ENCODE measurements at regions not wholly inside any gene's neighbourhood (a gene's known extent, or its start where the extent isn't known, plus 50 kb on each side); places are given as distances from the start of the nearest gene placed in this dataset.

DNA sequence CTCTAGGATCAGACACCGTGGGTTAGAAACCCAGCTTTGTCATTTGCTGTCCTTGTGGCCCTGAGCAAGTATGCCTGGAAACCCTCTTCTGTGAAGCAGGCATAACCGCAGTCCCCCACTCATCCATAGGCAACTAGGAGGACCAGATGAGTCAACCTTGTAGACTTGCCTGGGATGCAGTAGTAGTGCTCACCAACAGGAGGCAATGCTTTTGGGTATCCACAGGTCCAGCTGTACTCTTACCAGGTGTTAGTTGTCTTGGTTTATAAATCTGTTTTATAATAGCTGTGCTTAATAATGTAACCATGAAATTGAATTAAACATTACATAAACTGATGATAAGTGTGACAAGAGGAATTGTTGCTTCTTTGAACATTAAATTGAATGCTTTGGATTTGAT, 389.3 kb downstream of the IL20RB start:
- H3K27ac Mint-ChIP-seq, result no peak overlapping the region
- H3K4me3 Mint-ChIP-seq (ENCODE audit: low read depth), result no peak overlapping the region
- intact Hi-C loops (cut with micrococcal nuclease), result no loop called here
- H3K27me3 Mint-ChIP-seq (ENCODE audit: low read depth), result no peaks in the 10 kb centered on the region
- peaks cover 6% of the 10 kb centered on the region for H3K9me3 Mint-ChIP-seq
- no peak for DNase-seq (ENCODE audit: low spot score)
- H3K4me1 Mint-ChIP-seq (ENCODE audit: low read depth), result no peaks in the 10 kb centered on the region
- no peaks in the 10 kb centered on the region for H3K36me3 Mint-ChIP-seq (ENCODE audit: low read depth)

DNA sequence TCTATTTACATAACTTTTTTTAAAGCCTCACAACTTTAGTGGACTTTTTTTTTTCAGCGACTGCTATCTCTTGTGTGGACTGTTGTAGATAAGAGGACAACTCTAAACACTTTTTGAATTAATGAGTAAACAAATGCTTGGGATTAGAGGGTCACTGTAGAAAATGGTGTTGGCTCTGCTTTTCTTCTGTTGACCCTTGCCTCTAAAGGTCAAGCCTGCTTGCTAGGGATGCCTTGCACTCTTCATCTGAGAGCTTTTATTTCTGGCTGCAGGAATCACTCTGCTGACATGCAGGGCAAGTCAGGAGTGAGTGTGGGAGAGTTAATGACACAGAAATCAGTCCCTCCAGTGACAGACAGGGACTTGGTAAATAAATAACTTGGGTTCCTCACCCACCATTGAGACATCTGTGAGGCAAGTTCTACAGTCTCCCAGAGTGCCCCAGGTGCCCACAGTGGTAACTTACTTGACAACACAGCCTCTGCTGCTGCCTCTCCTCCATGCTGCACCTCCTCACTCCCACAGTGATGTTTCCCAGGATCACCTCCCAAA, 390.1 kb downstream of the IL20RB start:
- Mint-ChIP-seq H3K4me3 (ENCODE audit: low read depth) (no peak overlapping the region), H3K4me1 (ENCODE audit: low read depth) (no peaks in the 10 kb centered on the region), H3K36me3 (ENCODE audit: low read depth) (no peaks in the 10 kb centered on the region), H3K27ac (no peak overlapping the region), H3K27me3 (ENCODE audit: low read depth) (no peaks in the 10 kb centered on the region), H3K9me3 (peaks cover 3% of the 10 kb centered on the region)
- intact Hi-C loops (cut with micrococcal nuclease), result no loop called here
- DNase-seq (ENCODE audit: low spot score), result no peak

DNA sequence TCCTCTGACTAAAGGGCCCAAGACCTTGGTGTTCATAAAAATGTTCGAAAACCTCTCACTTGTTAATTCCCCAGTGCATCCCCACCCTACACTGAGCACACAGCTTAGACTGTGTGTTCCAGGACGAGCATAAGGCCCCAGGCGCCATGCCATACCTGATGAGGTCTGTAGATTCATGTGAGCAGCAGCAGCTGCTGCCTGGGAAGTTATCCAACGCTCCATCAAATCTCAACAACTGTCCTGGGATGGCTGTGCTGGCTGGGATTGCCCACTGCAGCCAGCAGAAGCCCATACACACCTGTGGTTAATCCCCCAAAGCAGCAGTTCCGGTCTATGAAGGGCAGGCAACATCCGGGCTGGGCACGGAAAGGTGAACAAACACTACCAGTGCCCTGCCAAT, 391.2 kb downstream of the IL20RB start:
- H3K4me1 Mint-ChIP-seq (ENCODE audit: low read depth), result no peaks in the 10 kb centered on the region
- no peak for DNase-seq (ENCODE audit: low spot score)
- H3K9me3 Mint-ChIP-seq, result peaks cover 3% of the 10 kb centered on the region
- no peak overlapping the region for H3K4me3 Mint-ChIP-seq (ENCODE audit: low read depth)
- H3K27ac Mint-ChIP-seq, result no peak overlapping the region
- intact Hi-C loops (cut with micrococcal nuclease), result no loop called here
- H3K27me3 Mint-ChIP-seq (ENCODE audit: low read depth), result no peaks in the 10 kb centered on the region
- no peaks in the 10 kb centered on the region for H3K36me3 Mint-ChIP-seq (ENCODE audit: low read depth)

DNA sequence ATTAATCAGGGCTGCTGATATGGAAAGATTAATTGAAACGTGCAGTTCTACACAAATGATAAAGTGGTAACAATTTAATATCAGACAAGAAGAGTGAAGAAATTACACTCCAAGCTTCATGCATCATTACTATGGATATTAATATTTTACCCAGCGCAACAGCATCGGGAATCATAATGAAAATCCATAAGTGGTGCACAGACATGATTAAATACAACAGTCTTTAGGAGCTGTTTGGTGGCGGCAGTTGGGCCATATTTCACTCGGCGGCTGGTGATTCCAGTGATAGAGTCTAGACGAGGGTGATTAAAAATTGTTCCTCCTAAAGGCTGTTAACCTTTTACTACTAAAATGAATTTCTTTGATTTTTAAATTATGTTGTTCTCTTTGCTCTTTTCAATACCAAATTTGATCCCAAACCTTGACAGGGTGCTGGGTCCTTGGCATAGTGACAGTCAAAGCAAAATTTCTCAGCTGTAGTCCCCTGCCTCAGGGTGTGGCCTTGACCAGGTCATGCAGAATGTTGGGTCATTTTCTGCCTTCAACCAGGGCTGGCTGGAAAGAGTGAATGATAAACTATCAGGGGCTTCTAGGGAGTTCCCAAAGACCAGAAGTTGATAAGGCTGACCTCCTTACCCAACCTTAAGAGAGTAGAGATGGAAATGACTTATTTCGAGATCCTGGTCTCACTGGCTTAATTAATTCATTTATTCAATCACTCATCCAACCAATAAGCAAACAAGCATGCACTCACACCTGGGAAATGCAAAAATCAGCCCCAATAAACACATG, 392.0 kb downstream of the IL20RB start:
- no peaks in the 10 kb centered on the region for H3K27me3 Mint-ChIP-seq (ENCODE audit: low read depth)
- no peak for DNase-seq (ENCODE audit: low spot score)
- H3K4me3 Mint-ChIP-seq (ENCODE audit: low read depth), result no peak overlapping the region
- H3K36me3 Mint-ChIP-seq (ENCODE audit: low read depth), result no peaks in the 10 kb centered on the region
- intact Hi-C loops (cut with micrococcal nuclease), result no loop called here
- peaks cover 3% of the 10 kb centered on the region for H3K9me3 Mint-ChIP-seq
- H3K27ac Mint-ChIP-seq, result no peak overlapping the region
- H3K4me1 Mint-ChIP-seq (ENCODE audit: low read depth), result no peaks in the 10 kb centered on the region

DNA sequence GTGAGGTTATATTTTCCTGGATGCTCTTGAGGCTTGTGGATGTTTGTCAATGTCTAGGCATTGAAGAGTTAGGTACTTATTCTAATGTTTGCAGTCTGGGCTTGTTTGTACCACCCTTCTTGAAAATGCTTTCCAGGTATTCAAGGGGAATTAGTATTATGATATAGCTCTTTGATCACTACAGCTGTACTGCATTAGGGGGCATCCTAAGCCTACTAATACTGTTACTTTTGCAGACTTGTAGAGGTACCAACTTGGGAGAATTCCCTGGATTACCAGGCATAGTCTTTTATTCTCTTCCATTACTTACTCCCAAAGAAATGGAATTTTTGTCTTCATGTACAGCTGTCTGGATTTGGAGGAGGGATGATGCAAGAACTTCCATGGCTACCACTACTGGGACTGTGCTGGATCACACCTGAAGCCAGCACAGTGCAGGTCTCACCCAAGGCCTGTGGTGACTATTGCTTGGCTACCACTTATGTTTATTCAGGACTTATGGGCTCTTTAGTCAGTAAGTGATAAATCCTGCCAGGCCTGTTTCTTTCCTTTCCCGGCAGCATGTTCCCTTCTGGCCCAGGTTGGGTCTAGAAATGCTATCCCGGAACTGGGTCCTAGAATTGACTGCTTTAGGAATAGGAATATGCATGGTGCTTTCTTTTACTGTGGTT, 402.9 kb downstream of the IL20RB start:
- no peak for DNase-seq (ENCODE audit: low spot score)
- H3K27ac Mint-ChIP-seq, result no peak overlapping the region
- no peaks in the 10 kb centered on the region for H3K27me3 Mint-ChIP-seq (ENCODE audit: low read depth)
- H3K4me1 Mint-ChIP-seq (ENCODE audit: low read depth), result no peaks in the 10 kb centered on the region
- H3K9me3 Mint-ChIP-seq, result peaks cover 32% of the 10 kb centered on the region
- H3K36me3 Mint-ChIP-seq (ENCODE audit: low read depth), result no peaks in the 10 kb centered on the region
- no peak overlapping the region for H3K4me3 Mint-ChIP-seq (ENCODE audit: low read depth)
- intact Hi-C loops (cut with micrococcal nuclease), result no loop called here

DNA sequence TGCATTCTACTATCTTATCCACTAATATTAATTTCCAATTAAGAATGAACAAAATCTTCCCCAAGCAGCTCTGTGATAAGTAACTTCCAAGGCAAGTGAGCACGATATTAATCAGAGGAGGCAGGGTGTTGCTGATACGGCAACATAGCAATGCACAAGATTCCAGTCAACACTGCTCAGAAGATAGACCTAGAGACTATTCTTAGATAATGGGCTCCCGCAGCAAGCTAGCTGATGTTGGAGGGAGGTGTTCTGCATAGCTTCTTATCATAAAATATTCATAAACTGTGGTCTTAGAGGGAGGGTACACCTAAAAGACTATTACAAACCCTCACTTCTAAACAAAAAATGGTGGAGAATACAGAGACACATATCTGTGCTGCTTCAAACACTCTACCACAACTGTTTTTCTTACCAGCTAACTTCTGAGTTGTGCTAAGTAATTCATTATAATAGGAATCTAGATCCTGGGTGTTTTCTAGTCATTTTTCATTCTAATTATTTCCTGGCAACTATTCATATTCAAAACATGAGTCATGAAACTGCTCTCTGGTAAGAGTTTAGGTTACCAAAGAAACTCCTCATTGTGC, 382.0 kb upstream of the SOX14 start:
- peaks cover 13% of the 10 kb centered on the region for H3K9me3 Mint-ChIP-seq
- H3K36me3 Mint-ChIP-seq (ENCODE audit: low read depth), result no peaks in the 10 kb centered on the region
- intact Hi-C loops (cut with micrococcal nuclease), result no loop called here
- H3K4me1 Mint-ChIP-seq (ENCODE audit: low read depth), result no peaks in the 10 kb centered on the region
- no peaks in the 10 kb centered on the region for H3K27me3 Mint-ChIP-seq (ENCODE audit: low read depth)
- H3K27ac Mint-ChIP-seq, result no peak overlapping the region
- H3K4me3 Mint-ChIP-seq (ENCODE audit: low read depth), result no peak overlapping the region
- no peak for DNase-seq (ENCODE audit: low spot score)

DNA sequence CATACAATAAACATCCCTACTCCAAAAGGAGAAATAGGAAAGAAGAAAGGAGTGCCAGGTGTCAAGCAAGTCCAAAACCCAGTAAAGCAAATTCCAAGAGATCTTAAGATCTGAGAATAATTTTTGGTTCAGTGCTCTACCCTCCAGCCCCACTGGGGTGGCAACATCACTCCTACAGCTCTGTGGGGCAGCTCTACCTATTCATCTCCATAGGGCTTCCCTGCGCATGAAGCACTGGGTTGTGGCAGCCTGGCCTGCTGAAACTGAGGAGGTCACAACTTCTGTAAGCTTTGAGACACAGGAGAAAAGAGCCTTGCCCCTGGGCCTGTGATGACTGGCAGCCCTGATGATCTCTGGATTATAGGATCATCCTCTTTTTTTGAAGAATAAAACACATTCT, 378.2 kb upstream of the SOX14 start:
- Mint-ChIP-seq H3K27ac (no peak overlapping the region), H3K27me3 (ENCODE audit: low read depth) (no peaks in the 10 kb centered on the region), H3K4me1 (ENCODE audit: low read depth) (no peaks in the 10 kb centered on the region), H3K9me3 (no peaks in the 10 kb centered on the region), H3K36me3 (ENCODE audit: low read depth) (no peaks in the 10 kb centered on the region), H3K4me3 (ENCODE audit: low read depth) (no peak overlapping the region)
- DNase-seq (ENCODE audit: low spot score), result no peak
- intact Hi-C loops (cut with micrococcal nuclease), result no loop called here

DNA sequence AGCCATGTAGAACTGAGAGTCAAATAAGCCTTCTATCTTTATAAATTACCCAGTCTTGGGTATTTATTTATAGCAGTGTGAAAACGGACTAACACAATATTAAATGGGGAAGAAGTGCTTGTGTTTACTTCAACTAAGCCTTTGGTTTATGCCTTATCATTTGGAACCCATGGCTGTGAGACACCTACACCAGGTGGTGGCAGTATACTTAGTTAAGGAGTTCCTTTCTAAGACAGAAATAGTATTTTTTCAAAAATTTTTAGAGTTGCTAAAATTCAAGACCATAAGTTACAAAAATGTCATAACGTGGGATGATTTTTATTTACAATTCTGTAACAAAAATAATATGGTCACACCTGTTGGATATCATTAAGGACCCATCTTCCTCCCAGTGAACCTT, 354.5 kb upstream of the SOX14 start:
- Mint-ChIP-seq H3K9me3 (peaks cover 5% of the 10 kb centered on the region), H3K4me3 (ENCODE audit: low read depth) (no peak overlapping the region), H3K27me3 (ENCODE audit: low read depth) (no peaks in the 10 kb centered on the region), H3K27ac (no peak overlapping the region), H3K36me3 (ENCODE audit: low read depth) (no peaks in the 10 kb centered on the region), H3K4me1 (ENCODE audit: low read depth) (no peaks in the 10 kb centered on the region)
- intact Hi-C loops (cut with micrococcal nuclease), result no loop called here
- no peak for DNase-seq (ENCODE audit: low spot score)

DNA sequence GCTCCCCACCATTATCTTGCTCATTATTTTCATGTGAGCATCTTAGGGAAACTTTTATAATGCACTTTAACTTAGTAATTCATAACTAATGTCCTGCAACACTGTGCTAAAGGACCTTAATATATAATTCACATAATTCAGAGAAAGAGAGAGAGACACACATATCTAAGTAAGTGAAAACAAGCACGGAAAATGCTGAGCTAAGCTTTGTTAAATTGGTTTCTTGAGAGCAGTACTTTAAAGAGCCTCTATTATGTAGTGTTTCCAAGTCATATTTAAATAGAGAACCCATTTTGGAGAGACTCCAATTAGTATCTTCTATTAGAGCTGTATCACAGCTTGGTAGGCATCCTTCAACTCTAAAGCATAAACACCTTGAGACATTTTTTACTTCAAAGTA, 354.1 kb upstream of the SOX14 start:
- peaks cover 5% of the 10 kb centered on the region for H3K9me3 Mint-ChIP-seq
- H3K4me3 Mint-ChIP-seq (ENCODE audit: low read depth), result no peak overlapping the region
- H3K36me3 Mint-ChIP-seq (ENCODE audit: low read depth), result no peaks in the 10 kb centered on the region
- DNase-seq (ENCODE audit: low spot score), result no peak
- intact Hi-C loops (cut with micrococcal nuclease), result no loop called here
- H3K4me1 Mint-ChIP-seq (ENCODE audit: low read depth), result no peaks in the 10 kb centered on the region
- no peaks in the 10 kb centered on the region for H3K27me3 Mint-ChIP-seq (ENCODE audit: low read depth)
- no peak overlapping the region for H3K27ac Mint-ChIP-seq

DNA sequence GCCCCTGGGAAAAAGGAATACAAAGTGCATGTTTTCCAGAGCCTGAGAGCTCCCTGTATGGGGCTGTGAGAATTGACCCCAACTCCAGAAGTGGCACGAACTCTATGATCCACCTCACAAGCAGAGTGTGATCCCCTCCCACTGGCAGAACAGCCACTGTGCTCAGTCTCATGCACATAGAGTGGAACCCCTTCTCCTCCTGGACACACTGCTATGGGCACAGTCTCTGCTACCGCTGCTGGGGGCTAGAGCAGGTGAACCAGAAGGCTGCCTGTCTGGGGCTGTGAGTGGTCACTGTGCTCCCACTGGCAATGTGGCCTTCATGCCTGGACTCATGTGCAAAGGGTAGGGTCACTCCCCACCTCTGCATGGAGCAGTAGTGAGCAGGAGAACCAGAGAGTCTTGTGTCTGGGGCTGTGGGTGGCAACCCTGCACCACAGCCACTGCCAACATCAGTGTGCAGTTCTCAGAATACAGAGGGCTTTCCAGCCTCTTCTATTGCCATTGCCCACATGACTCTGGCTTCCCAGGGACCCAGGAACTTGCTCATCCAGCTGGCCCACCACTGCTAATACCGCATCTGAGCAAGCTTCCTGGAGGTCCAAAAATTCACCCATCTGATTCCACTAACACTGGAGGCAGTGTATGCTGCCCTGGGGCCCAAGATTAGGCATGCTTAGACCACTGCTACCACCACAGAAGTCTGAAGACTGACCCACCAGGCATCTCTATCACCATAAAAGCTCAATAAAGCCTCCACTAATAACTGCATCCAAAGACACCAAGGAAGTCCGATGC, 343.7 kb upstream of the SOX14 start:
- intact Hi-C loops (cut with micrococcal nuclease), result no loop called here
- H3K36me3 Mint-ChIP-seq (ENCODE audit: low read depth), result no peaks in the 10 kb centered on the region
- no peak overlapping the region for H3K4me3 Mint-ChIP-seq (ENCODE audit: low read depth)
- H3K27me3 Mint-ChIP-seq (ENCODE audit: low read depth), result no peaks in the 10 kb centered on the region
- no peaks in the 10 kb centered on the region for H3K4me1 Mint-ChIP-seq (ENCODE audit: low read depth)
- no peak for DNase-seq (ENCODE audit: low spot score)
- peaks cover 40% of the 10 kb centered on the region for H3K9me3 Mint-ChIP-seq
- no peak overlapping the region for H3K27ac Mint-ChIP-seq

DNA sequence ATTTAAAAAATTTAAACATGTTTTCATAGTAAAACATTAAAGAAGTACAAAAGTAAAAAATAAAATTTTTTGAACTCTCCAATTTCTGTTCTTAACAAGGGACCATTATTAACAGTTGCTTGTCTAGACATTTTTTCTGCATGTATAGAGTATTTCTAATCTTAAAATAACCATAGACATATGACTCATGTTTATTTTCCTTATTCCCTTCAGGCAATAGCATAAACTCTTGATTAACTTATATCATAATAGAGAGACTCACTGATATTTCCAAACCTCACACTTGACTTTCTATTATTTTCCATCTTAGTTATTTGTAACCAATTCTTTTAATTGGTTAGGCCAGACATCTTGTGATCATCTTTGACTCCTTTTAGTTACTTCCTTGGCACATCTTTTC, 325.6 kb upstream of the SOX14 start:
- peaks cover 5% of the 10 kb centered on the region for H3K9me3 Mint-ChIP-seq
- DNase-seq (ENCODE audit: low spot score), result no peak

DNA sequence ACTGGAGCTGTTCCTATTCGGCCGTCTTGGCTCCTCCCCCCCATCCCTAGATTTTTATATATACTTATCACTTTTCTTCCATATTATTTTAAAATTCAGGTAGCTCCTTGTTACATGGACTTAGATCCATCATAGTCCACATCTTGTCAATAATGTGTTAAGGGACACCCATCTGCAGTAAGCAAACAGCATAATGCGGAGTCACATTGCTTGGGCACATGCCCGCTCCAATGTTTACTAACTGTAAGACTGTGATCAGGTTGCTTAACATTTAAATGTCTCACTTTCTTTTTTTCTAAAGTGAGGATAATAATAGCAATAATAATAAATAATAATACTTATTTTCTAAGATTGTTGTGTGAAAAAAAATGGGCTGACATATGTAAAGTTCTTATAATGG, 303.2 kb upstream of the SOX14 start:
- Mint-ChIP-seq H3K36me3 (ENCODE audit: low read depth) (no peaks in the 10 kb centered on the region), H3K4me3 (ENCODE audit: low read depth) (no peak overlapping the region), H3K4me1 (ENCODE audit: low read depth) (no peaks in the 10 kb centered on the region), H3K27ac (no peak overlapping the region), H3K9me3 (peaks cover 6% of the 10 kb centered on the region), H3K27me3 (ENCODE audit: low read depth) (no peaks in the 10 kb centered on the region)
- DNase-seq (ENCODE audit: low spot score), result no peak
- intact Hi-C loops (cut with micrococcal nuclease), result no loop called here

More for the DNA sequence above, 325.6 kb upstream of the SOX14 start:
- Mint-ChIP-seq H3K4me3 (ENCODE audit: low read depth) (no peak overlapping the region), H3K4me1 (ENCODE audit: low read depth) (no peaks in the 10 kb centered on the region), H3K27me3 (ENCODE audit: low read depth) (no peaks in the 10 kb centered on the region), H3K36me3 (ENCODE audit: low read depth) (no peaks in the 10 kb centered on the region), H3K27ac (no peak overlapping the region)
- intact Hi-C loops (cut with micrococcal nuclease), result no loop called here

All from activated T-helper 2 cell treated with anti-CD3 and anti-CD28 coated beads, Interferon-gamma antibody, Interleukin-2, Interleukin-4, amounts not matched to agents 10 μg/mL and 5 μg/mL and 100 μg/mL, durations not matched to agents 14 hours and 24 hours and 36 hours (primary cell).